HPDE6-E6E7 (cell line): ENCODE measurements at regions not wholly inside any gene's neighbourhood (a gene's known extent, or its start where the extent isn't known, plus 50 kb on each side); places are given as distances from the start of the nearest gene placed in this dataset.

Source experiments
- DNase-seq: peaks from one replicate; pipeline ENCODE4 v3.0.0; 2011; ENCODE audit warnings: missing footprints; ENCODE audit errors: extremely low spot score

- DNase-seq = no peak
These were observed 452.9 kb downstream of the GRXCR1 start for GRCh38 chr4:43345323-43345925.

GRCh38 chr4:43348591-43348990, 456.1 kb downstream of the GRXCR1 start:
- DNase-seq = no peak

- no peak for DNase-seq
These were observed 459.7 kb downstream of the GRXCR1 start for GRCh38 chr4:43351970-43352806.

GRCh38 chr4:43352859-43353258, 460.3 kb downstream of the GRXCR1 start:
- DNase-seq = no peak

- DNase-seq = no peak
These were observed 461.0 kb downstream of the GRXCR1 start for GRCh38 chr4:43353552-43353951.

- DNase-seq = no peak
These were observed 464.3 kb downstream of the GRXCR1 start for GRCh38 chr4:43356786-43357185.

- DNase-seq = no peak
These were observed 464.9 kb downstream of the GRXCR1 start for GRCh38 chr4:43357252-43357974.

GRCh38 chr4:43360296-43360695, 467.8 kb downstream of the GRXCR1 start:
- DNase-seq = no peak

GRCh38 chr4:43362875-43363636, 470.5 kb downstream of the GRXCR1 start:
- DNase-seq = no peak

GRCh38 chr4:43369036-43369594, 476.6 kb downstream of the GRXCR1 start:
- no peak for DNase-seq

- no peak for DNase-seq
These were observed 480.7 kb downstream of the GRXCR1 start for GRCh38 chr4:43373201-43373600.

GRCh38 chr4:43374216-43374751, 481.8 kb downstream of the GRXCR1 start:
- DNase-seq = no peak

GRCh38 chr4:43379016-43379415, 486.5 kb downstream of the GRXCR1 start:
- no peak for DNase-seq

GRCh38 chr4:43380093-43380492, 487.6 kb downstream of the GRXCR1 start:
- DNase-seq = no peak

GRCh38 chr4:43391069-43391468, 498.6 kb downstream of the GRXCR1 start:
- DNase-seq = no peak

- DNase-seq = no peak
These were observed 502.5 kb downstream of the GRXCR1 start for GRCh38 chr4:43394976-43395375.

- DNase-seq = no peak
These were observed 507.2 kb downstream of the GRXCR1 start for GRCh38 chr4:43399726-43400125.

GRCh38 chr4:43402393-43402792, 509.9 kb downstream of the GRXCR1 start:
- DNase-seq = no peak

- no peak for DNase-seq
These were observed 518.1 kb downstream of the GRXCR1 start for GRCh38 chr4:43410636-43411035.

- DNase-seq = no peak
These were observed 518.7 kb downstream of the GRXCR1 start for GRCh38 chr4:43411226-43411625.

- DNase-seq = no peak
These were observed 530.8 kb downstream of the GRXCR1 start for GRCh38 chr4:43423276-43423675.
